GM13976 (cell line): ENCODE measurements at regions not wholly inside any gene's neighbourhood (a gene's known extent, or its start where the extent isn't known, plus 50 kb on each side); places are given as distances from the start of the nearest gene placed in this dataset.

ENCODE experiments used
- DNase-seq: peaks from one replicate; pipeline ENCODE4 v3.0.0; 2012; ENCODE audit warnings: low spot score
- CTCF ChIP-seq: IDR thresholded peaks from 2 replicates; pipeline ENCODE4 v1.5.1; 2012; ENCODE audit warnings: borderline replicate concordance, mild to moderate bottlenecking; ENCODE audit not compliant: insufficient read depth; ENCODE audit errors: extremely low read depth, missing control alignments, control extremely low read depth
- in situ Hi-C: fragments of 300-500 bp; cut with MboI; formaldehyde crosslinking; loops from one replicate; pipeline ENCODE4 v1.12.0; 2022; ENCODE audit warnings: low sequenced_read_pairs, mixed read lengths, inconsistent platforms; ENCODE audit not compliant: unreplicated experiment

GRCh38 chr1:95332754-95333153 is 98.7 kb downstream of the RWDD3 start:
- TF ChIP-seq CTCF: no peak
- in situ Hi-C loops: no loop called here

GRCh38 chr1:95339377-95339776 is 105.4 kb downstream of the RWDD3 start:
- in situ Hi-C loops: no loop called here
- no peak for TF ChIP-seq CTCF
- DNase-seq: no peak

More at GRCh38 chr1:95332754-95333153, 98.7 kb downstream of the RWDD3 start:
- no peak for DNase-seq

GRCh38 chr1:95340061-95340460 is 106.1 kb downstream of the RWDD3 start:
- in situ Hi-C loops: no loop called here
- DNase-seq: no peak
- TF ChIP-seq CTCF: no peak

- TF ChIP-seq CTCF: no peak
- in situ Hi-C loops: no loop called here
- no peak for DNase-seq
Measured at GRCh38 chr1:95352767-95353166, 118.8 kb downstream of the RWDD3 start.

DNA sequence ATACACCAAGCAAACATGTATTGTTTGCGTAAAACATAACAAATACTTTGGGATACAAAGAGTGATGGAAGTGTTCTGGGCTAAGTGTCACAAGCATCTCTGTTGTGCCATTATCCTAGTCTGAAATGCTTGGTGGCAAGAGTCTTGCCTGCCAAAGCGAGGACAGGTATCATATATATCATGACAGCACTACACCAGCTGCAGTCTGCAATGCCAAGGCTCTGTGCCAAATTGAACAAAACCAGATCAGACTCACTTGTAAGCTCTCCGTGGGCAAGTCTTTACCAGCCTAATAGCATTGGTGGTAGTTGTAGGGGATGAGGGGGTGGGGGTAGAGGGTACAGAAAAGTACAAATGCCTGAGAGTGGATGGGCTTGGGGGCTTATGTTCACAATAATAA is 119.2 kb downstream of the RWDD3 start:
- no peak for DNase-seq
- in situ Hi-C loops: no loop called here
- TF ChIP-seq CTCF: no peak

DNA sequence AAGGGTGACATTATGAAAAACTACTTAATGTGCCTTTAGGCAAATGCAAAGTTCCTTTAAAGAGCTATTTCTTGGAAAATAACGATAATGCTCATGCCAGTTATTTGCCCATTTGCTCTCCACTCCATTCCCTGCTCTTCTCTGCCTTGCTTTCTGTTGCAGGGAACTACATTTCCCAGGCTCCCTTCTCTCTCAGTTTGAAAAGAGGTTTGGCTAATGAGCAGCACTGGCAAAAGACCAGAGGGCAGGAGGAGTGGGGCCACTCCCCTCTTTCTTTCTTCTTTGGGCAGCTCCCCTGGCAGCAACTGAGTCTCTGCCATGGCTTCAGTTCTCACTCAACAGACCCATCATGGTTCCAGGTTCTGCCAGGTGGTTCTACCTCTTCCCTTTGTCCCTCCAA is 130.5 kb downstream of the RWDD3 start:
- no peak for DNase-seq
- in situ Hi-C loops: no loop called here
- no peak for TF ChIP-seq CTCF

- TF ChIP-seq CTCF: no peak
- in situ Hi-C loops: no loop called here
- no peak for DNase-seq
Measured at GRCh38 chr1:95366498-95366897, 132.5 kb downstream of the RWDD3 start.
